ENCODE measurements at regions not wholly inside any gene's neighbourhood (a gene's known extent, or its start where the extent isn't known, plus 50 kb on each side); places are given as distances from the start of the nearest gene placed in this dataset.

GRCh38 chr7:123343611-123344010 lies 143.8 kb upstream of the SLC13A1 start:
- WGBS, 4 donors, result 79 to 93% (median 83%) methylated on average over 1 of the region's 1 CpG
- ATAC-seq (no peak), DNase-seq (no peak)
- Histone ChIP-seq H3K4me1 (no peaks in the 10 kb centered on the region), H3K27ac (no peak overlapping the region), H3K36me3 (no peaks in the 10 kb centered on the region), H3K9me3 (peaks cover 0 to 7% (median 0%) of the 10 kb centered on the region in 12 donors), H3K4me3 (no peak overlapping the region), H3K27me3 (no peaks in the 10 kb centered on the region)
- intact Hi-C loops (cut with DNase I), result no loop called here
- TF ChIP-seq CTCF (IDR thresholded peaks at IDR 0.05) (no peak), POLR2A (IDR thresholded peaks at IDR 0.05) (no peak)

GRCh38 chr7:123341102-123341501 lies 141.3 kb upstream of the SLC13A1 start:
- Histone ChIP-seq H3K4me3 (no peak overlapping the region), H3K27me3 (no peaks in the 10 kb centered on the region), H3K4me1 (no peaks in the 10 kb centered on the region), H3K36me3 (no peaks in the 10 kb centered on the region), H3K9me3 (peaks cover 0 to 7% (median 0%) of the 10 kb centered on the region in 12 donors), H3K27ac (no peak overlapping the region)
- DNase-seq (no peak), ATAC-seq (no peak)
- no peak for TF ChIP-seq POLR2A (IDR thresholded peaks at IDR 0.05)
- WGBS, 4 donors, result 38 to 90% (median 85%) methylated on average over 1 of the region's 1 CpG
- intact Hi-C loops (cut with DNase I), result no loop called here

- Histone ChIP-seq H3K4me3 (no peak overlapping the region), H3K9me3 (peaks cover 0 to 7% (median 0%) of the 10 kb centered on the region in 12 donors), H3K27ac (no peak overlapping the region), H3K36me3 (no peaks in the 10 kb centered on the region), H3K27me3 (no peaks in the 10 kb centered on the region), H3K4me1 (no peaks in the 10 kb centered on the region)
- ATAC-seq (no peak), DNase-seq (no peak)
- intact Hi-C loops (cut with DNase I), result no loop called here
- TF ChIP-seq POLR2A (IDR thresholded peaks at IDR 0.05) (no peak), CTCF (IDR thresholded peaks at IDR 0.05) (no peak)
Measured at GRCh38 chr7:123338688-123339087, 138.9 kb upstream of the SLC13A1 start.

GRCh38 chr7:123329988-123330643 lies 130.3 kb upstream of the SLC13A1 start:
- intact Hi-C loops (cut with DNase I), result no loop called here
- 66 to 88% (median 87%) methylated on average over 4 of the region's 4 CpGs for WGBS, 4 donors
- Histone ChIP-seq H3K27ac (no peak overlapping the region), H3K4me3 (no peak overlapping the region), H3K36me3 (no peaks in the 10 kb centered on the region), H3K27me3 (no peaks in the 10 kb centered on the region), H3K4me1 (no peaks in the 10 kb centered on the region), H3K9me3 (peaks cover 0 to 24% (median 0%) of the 10 kb centered on the region in 12 donors)
- TF ChIP-seq CTCF (IDR thresholded peaks at IDR 0.05) (no peak), POLR2A (IDR thresholded peaks at IDR 0.05) (no peak)
- ATAC-seq (no peak), DNase-seq (no peak)

GRCh38 chr7:123327661-123328060 lies 127.9 kb upstream of the SLC13A1 start:
- intact Hi-C loops (cut with DNase I), result no loop called here
- WGBS, 4 donors, result 81 to 87% (median 86%) methylated on average over 1 of the region's 1 CpG
- Histone ChIP-seq H3K4me1 (no peaks in the 10 kb centered on the region), H3K4me3 (no peak overlapping the region), H3K9me3 (peaks cover 0 to 33% (median 6%) of the 10 kb centered on the region in 12 donors), H3K36me3 (no peaks in the 10 kb centered on the region), H3K27ac (no peak overlapping the region), H3K27me3 (no peaks in the 10 kb centered on the region)
- DNase-seq (no peak), ATAC-seq (no peak)
- no peak for TF ChIP-seq CTCF (IDR thresholded peaks at IDR 0.05)
- no peak for TF ChIP-seq POLR2A (IDR thresholded peaks at IDR 0.05)

Measured in heart left ventricle (tissue), 16 donors.